HEK293 (cell line): ENCODE measurements at regions not wholly inside any gene's neighbourhood (a gene's known extent, or its start where the extent isn't known, plus 50 kb on each side); places are given as distances from the start of the nearest gene placed in this dataset.

Source experiments
- CTCF ChIA-PET: fragments of 350-600 bp; formaldehyde crosslinking; extraction: SDS; loops from one replicate; lab custom pipeline; 2021; ENCODE audit warnings: antibody characterized with exemption; lab: Yijun Ruan, JAX
- POLR2A ChIA-PET: fragments of 300-600 bp; formaldehyde crosslinking; extraction: SDS; loops from one replicate; lab custom pipeline; 2020; ENCODE audit warnings: antibody characterized with exemption, inconsistent platforms; lab: Yijun Ruan, JAX
- H3K27ac ChIP-seq: fragments of 200-500 bp; sonication (Bioruptor generic); 2 replicates; pipeline ENCODE4 v1.5.1; 2014; ENCODE audit warnings: low read depth, low read length, control low read depth, inconsistent platforms; ENCODE audit errors: extremely low read depth
- H3K36me3 ChIP-seq, 2 experiments: fragments of 200-500 bp in 1 of 2; sonication (Bioruptor generic) in 1 of 2; 1 replicate in 1 of 2; 2 replicates in 1 of 2; pipeline ENCODE4 v1.5.1; 2014 to 2017; ENCODE audit warnings: inconsistent platforms in 2 of 2, low read length in 2 of 2; ENCODE audit not compliant: control insufficient read depth in 2 of 2, insufficient read depth in 1 of 2
- H3K4me1 ChIP-seq: fragments of 200-500 bp; sonication (Bioruptor generic); 2 replicates; pipeline ENCODE4 v1.5.1; 2014; ENCODE audit warnings: mild to moderate bottlenecking, low read length, inconsistent platforms; ENCODE audit not compliant: control insufficient read depth, insufficient read depth
- H3K4me3 ChIP-seq: 2 replicates; pipeline ENCODE4 v1.5.1; 2011; ENCODE audit warnings: low read depth, mild to moderate bottlenecking, control low read depth, low read length, moderate library complexity
- H3K9me3 ChIP-seq: fragments of 200-500 bp; sonication (Bioruptor generic); 2 replicates; pipeline ENCODE4 v1.5.1; 2014; ENCODE audit warnings: low read depth, low read length, inconsistent platforms; ENCODE audit not compliant: control insufficient read depth, insufficient read depth
- AEBP2 ChIP-seq: fragments of 450-650 bp; formaldehyde crosslinking; IDR thresholded peaks from 2 replicates; pipeline ENCODE4 v1.5.1; 2016; ENCODE audit warnings: missing biosample characterization, missing genetic modification characterization, borderline replicate concordance
- GLIS2 ChIP-seq: fragments of 450-650 bp; formaldehyde crosslinking; IDR thresholded peaks from 2 replicates; pipeline ENCODE4 v1.5.1; 2016; ENCODE audit warnings: missing biosample characterization, missing genetic modification characterization
- IKZF3 ChIP-seq: fragments of 450-650 bp; IDR thresholded peaks from 2 replicates; pipeline ENCODE4 v1.5.0; 2018; ENCODE audit warnings: missing biosample characterization, mild to moderate bottlenecking, missing genetic modification characterization, moderate library complexity
- KLF8 ChIP-seq: fragments of 450-650 bp; formaldehyde crosslinking; IDR thresholded peaks from 2 replicates; pipeline ENCODE4 v1.5.1; 2016; ENCODE audit warnings: missing biosample characterization, missing genetic modification characterization
- MYNN ChIP-seq: fragments of 450-650 bp; formaldehyde crosslinking; IDR thresholded peaks from 2 replicates; pipeline ENCODE4 v1.5.1; 2016; ENCODE audit warnings: missing biosample characterization, missing genetic modification characterization, borderline replicate concordance
- PRDM1 ChIP-seq: fragments of 450-650 bp; formaldehyde crosslinking; IDR thresholded peaks from 2 replicates; pipeline ENCODE4; 2016; ENCODE audit warnings: missing biosample characterization, missing genetic modification characterization
- SALL2 ChIP-seq: fragments of 450-650 bp; formaldehyde crosslinking; IDR thresholded peaks from 2 replicates; pipeline ENCODE4 v1.5.0; 2017; ENCODE audit warnings: missing biosample characterization, mild to moderate bottlenecking, missing genetic modification characterization, borderline replicate concordance
- YY1 ChIP-seq: fragments of 450-650 bp; formaldehyde crosslinking; IDR thresholded peaks from 2 replicates; pipeline ENCODE4 v1.5.1; 2018; ENCODE audit warnings: missing biosample characterization, missing genetic modification characterization
- ZEB2 ChIP-seq: fragments of 450-650 bp; formaldehyde crosslinking; IDR thresholded peaks from 2 replicates; pipeline ENCODE4 v1.5.1; 2016; ENCODE audit warnings: missing biosample characterization, missing genetic modification characterization
- ZNF114 ChIP-seq: fragments of 450-650 bp; formaldehyde crosslinking; IDR thresholded peaks from 2 replicates; pipeline ENCODE4 v1.5.0; 2017; ENCODE audit warnings: missing biosample characterization, missing genetic modification characterization
- ZNF155 ChIP-seq: fragments of 450-650 bp; formaldehyde crosslinking; IDR thresholded peaks from 2 replicates; pipeline ENCODE4 v1.5.1; 2016; ENCODE audit warnings: missing biosample characterization, missing genetic modification characterization
- ZNF24 ChIP-seq: fragments of 450-650 bp; formaldehyde crosslinking; IDR thresholded peaks from 2 replicates; pipeline ENCODE4 v1.5.1; 2016; ENCODE audit warnings: missing biosample characterization, missing genetic modification characterization
- ZNF248 ChIP-seq: fragments of 450-650 bp; formaldehyde crosslinking; IDR thresholded peaks from 2 replicates; pipeline ENCODE4 v1.5.1; 2017; ENCODE audit warnings: missing biosample characterization, missing genetic modification characterization
- ZNF292 ChIP-seq: fragments of 450-650 bp; formaldehyde crosslinking; IDR thresholded peaks from 2 replicates; pipeline ENCODE4 v1.5.1; 2016; ENCODE audit warnings: low read depth, missing biosample characterization, missing genetic modification characterization, borderline replicate concordance
- ZNF366 ChIP-seq: fragments of 450-650 bp; formaldehyde crosslinking; conservative IDR thresholded peaks from 2 replicates; pipeline ENCODE4 v1.5.1; 2016; ENCODE audit warnings: missing biosample characterization, missing genetic modification characterization
- ZNF416 ChIP-seq: fragments of 450-650 bp; formaldehyde crosslinking; IDR thresholded peaks from 2 replicates; pipeline ENCODE4 v1.5.1; 2016; ENCODE audit warnings: missing biosample characterization, missing genetic modification characterization
- ZNF426 ChIP-seq: fragments of 450-650 bp; formaldehyde crosslinking; IDR thresholded peaks from 2 replicates; pipeline ENCODE4 v1.5.1; 2017; ENCODE audit warnings: missing biosample characterization, missing genetic modification characterization, mild to moderate bottlenecking, inconsistent platforms, moderate library complexity
- ZNF521 ChIP-seq: fragments of 450-650 bp; formaldehyde crosslinking; IDR thresholded peaks from 2 replicates; pipeline ENCODE4 v1.5.1; 2017; ENCODE audit warnings: missing biosample characterization, mild to moderate bottlenecking, missing genetic modification characterization
- ZNF623 ChIP-seq: fragments of 450-650 bp; formaldehyde crosslinking; IDR thresholded peaks from 2 replicates; pipeline ENCODE4 v1.5.1; 2016; ENCODE audit warnings: missing biosample characterization, missing genetic modification characterization
- ZNF768 ChIP-seq: fragments of 450-650 bp; formaldehyde crosslinking; IDR thresholded peaks from 2 replicates; pipeline ENCODE4 v1.5.1; 2018; ENCODE audit warnings: missing biosample characterization, mild to moderate bottlenecking, missing genetic modification characterization
- ZNF777 ChIP-seq: fragments of 450-650 bp; formaldehyde crosslinking; IDR thresholded peaks from 2 replicates; pipeline ENCODE4 v1.5.1; 2017; ENCODE audit warnings: missing biosample characterization, missing genetic modification characterization, borderline replicate concordance
- ZSCAN30 ChIP-seq: fragments of 450-650 bp; IDR thresholded peaks from 2 replicates; pipeline ENCODE4 v1.5.1; 2018; ENCODE audit warnings: missing biosample characterization, mild to moderate bottlenecking, missing genetic modification characterization, moderate library complexity
- TF ChIP-seq, protein P1 (sequence below): fragments of 450-650 bp; formaldehyde crosslinking; IDR thresholded peaks from 2 replicates; pipeline ENCODE4 v1.5.0; 2017; ENCODE audit warnings: missing biosample characterization, missing genetic modification characterization, borderline replicate concordance

DNA sequence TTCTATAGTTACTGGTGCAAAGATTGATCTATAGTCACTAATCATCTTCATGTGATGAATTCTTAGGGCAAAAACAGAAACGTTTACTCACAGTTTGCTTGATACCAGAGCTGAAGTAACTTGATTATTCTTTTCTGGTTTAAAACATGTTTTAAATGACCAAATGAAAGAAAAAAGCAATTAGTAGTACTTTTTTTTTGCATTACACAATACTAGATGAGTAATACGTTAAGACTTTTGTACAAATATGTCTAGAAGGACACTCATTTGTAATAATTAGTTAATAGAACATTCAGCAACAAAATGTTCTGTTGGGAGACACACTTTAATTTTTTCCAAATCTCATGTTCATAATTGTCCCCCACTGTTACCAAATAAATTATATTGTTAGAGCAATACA lies 523.2 kb downstream of the SOX2 start:
- Histone ChIP-seq H3K4me1 (no peaks in the 10 kb centered on the region), H3K36me3 (no peaks in the 10 kb centered on the region), H3K4me3 (no peak overlapping the region), H3K9me3 (no peaks in the 10 kb centered on the region), H3K27ac (no peak overlapping the region)
- CTCF ChIA-PET: no interaction called here
- TF ChIP-seq, protein P1, sequence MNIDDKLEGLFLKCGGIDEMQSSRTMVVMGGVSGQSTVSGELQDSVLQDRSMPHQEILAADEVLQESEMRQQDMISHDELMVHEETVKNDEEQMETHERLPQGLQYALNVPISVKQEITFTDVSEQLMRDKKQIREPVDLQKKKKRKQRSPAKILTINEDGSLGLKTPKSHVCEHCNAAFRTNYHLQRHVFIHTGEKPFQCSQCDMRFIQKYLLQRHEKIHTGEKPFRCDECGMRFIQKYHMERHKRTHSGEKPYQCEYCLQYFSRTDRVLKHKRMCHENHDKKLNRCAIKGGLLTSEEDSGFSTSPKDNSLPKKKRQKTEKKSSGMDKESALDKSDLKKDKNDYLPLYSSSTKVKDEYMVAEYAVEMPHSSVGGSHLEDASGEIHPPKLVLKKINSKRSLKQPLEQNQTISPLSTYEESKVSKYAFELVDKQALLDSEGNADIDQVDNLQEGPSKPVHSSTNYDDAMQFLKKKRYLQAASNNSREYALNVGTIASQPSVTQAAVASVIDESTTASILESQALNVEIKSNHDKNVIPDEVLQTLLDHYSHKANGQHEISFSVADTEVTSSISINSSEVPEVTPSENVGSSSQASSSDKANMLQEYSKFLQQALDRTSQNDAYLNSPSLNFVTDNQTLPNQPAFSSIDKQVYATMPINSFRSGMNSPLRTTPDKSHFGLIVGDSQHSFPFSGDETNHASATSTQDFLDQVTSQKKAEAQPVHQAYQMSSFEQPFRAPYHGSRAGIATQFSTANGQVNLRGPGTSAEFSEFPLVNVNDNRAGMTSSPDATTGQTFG (tag by site-specific recombination): no peak
- TF ChIP-seq ZNF248 (no peak), KLF8 (tag by site-specific recombination) (no peak), ZNF155 (tag by site-specific recombination) (no peak), ZNF768 (no peak), ZNF521 (tag by site-specific recombination) (no peak), IKZF3 (no peak), ZNF292 (tag by site-specific recombination) (no peak), YY1 (no peak), ZNF426 (tag by site-specific recombination) (no peak), ZNF777 (tag by site-specific recombination) (no peak), GLIS2 (tag by site-specific recombination) (no peak), ZEB2 (no peak), ZNF416 (tag by site-specific recombination) (no peak), AEBP2 (tag by site-specific recombination) (no peak), SALL2 (no peak)
- TF ChIP-seq, all 188 proteins: peak for 0
- POLR2A ChIA-PET: no interaction called here

DNA sequence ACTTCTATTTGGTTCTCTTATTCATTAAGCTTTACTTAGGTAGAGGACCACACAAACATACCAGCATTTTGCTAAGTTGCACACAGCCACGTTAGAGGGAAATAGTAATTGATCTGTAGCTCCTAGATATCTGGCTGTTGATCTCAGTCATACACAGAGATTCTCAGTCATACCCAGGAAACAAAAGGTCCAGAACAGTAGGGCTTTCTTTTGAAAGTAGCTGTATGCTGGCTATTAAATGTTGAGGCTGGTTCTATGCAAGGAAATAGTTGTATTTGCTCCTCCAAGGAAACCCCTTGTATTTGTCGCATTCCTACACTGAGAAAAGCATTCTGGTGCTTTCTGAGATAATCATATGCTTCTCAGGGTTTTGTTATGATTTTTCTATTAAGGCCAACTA lies 523.8 kb downstream of the SOX2 start:
- H3K27ac ChIP-seq: no peak overlapping the region
- TF ChIP-seq ZSCAN30 (tag by site-specific recombination): no peak
- TF ChIP-seq PRDM1 (tag by site-specific recombination): no peak
- no peak for TF ChIP-seq ZNF24 (tag by site-specific recombination)
- no peak for TF ChIP-seq ZNF366
- TF ChIP-seq ZNF623: no peak
- no peak for TF ChIP-seq MYNN (tag by site-specific recombination)
- no peak for TF ChIP-seq ZNF114 (tag by site-specific recombination)
- TF ChIP-seq, all 188 proteins: peak for 0
- Histone ChIP-seq H3K4me3 (no peak overlapping the region), H3K4me1 (no peaks in the 10 kb centered on the region), H3K36me3 (no peaks in the 10 kb centered on the region), H3K9me3 (no peaks in the 10 kb centered on the region)
- ChIA-PET POLR2A (no interaction called here), CTCF (no interaction called here)
